Adipocyte (in vitro differentiated cells): ENCODE measurements at regions not wholly inside any gene's neighbourhood (a gene's known extent, or its start where the extent isn't known, plus 50 kb on each side); places are given as distances from the start of the nearest gene placed in this dataset.
A peak's percentile ranks its signal among the peaks of the same experiment; 100 is the strongest.

ENCODE experiments used
- DNase-seq: peaks from one replicate; pipeline ENCODE4 v3.0.0-alpha.2; 2015; ENCODE audit warnings: low read depth
- H3K27me3 ChIP-seq: replicated peaks from 2 replicates; pipeline ENCODE4 v1.7.0; 2013; ENCODE audit warnings: mild to moderate bottlenecking, low read length, moderate library complexity; ENCODE audit not compliant: control insufficient read depth, insufficient read depth
- H3K36me3 ChIP-seq: 2 replicates; pipeline ENCODE4 v1.7.0; 2013; ENCODE audit warnings: low read length, mild to moderate bottlenecking, moderate library complexity; ENCODE audit not compliant: control insufficient read depth, insufficient read depth, severe bottlenecking
- H3K4me1 ChIP-seq: 2 replicates; pipeline ENCODE4 v1.7.0; 2013; ENCODE audit warnings: mild to moderate bottlenecking, low read length, moderate library complexity; ENCODE audit not compliant: control insufficient read depth, insufficient read depth
- H3K4me3 ChIP-seq: 2 replicates; pipeline ENCODE4 v1.7.0; 2013; ENCODE audit warnings: mild to moderate bottlenecking, low read length, moderate library complexity
- H3K9ac ChIP-seq: 2 replicates; pipeline ENCODE4 v1.7.0; 2013; ENCODE audit warnings: mild to moderate bottlenecking, low read length, moderate library complexity
- H3K9me3 ChIP-seq: 2 replicates; pipeline ENCODE4 v1.7.0; 2013; ENCODE audit warnings: mild to moderate bottlenecking, low read length, moderate library complexity; ENCODE audit not compliant: control insufficient read depth

- H3K27me3 ChIP-seq: no peaks in the 10 kb centered on the region
- DNase-seq: no peak
- no peaks in the 10 kb centered on the region for H3K36me3 ChIP-seq
- H3K4me3 ChIP-seq: no peak overlapping the region
- H3K4me1 ChIP-seq: no peaks in the 10 kb centered on the region
- H3K9ac ChIP-seq: no peak overlapping the region
- H3K9me3 ChIP-seq: no peaks in the 10 kb centered on the region
Measured at GRCh38 chr12:40474630-40475029, 217.6 kb upstream of the CNTN1 start.

- Histone ChIP-seq H3K9ac (no peak overlapping the region), H3K9me3 (no peaks in the 10 kb centered on the region), H3K27me3 (peaks cover 3% of the 10 kb centered on the region), H3K36me3 (no peaks in the 10 kb centered on the region), H3K4me3 (no peak overlapping the region), H3K4me1 (no peaks in the 10 kb centered on the region)
- no peak for DNase-seq
Measured at GRCh38 chr12:40499856-40500255, 192.4 kb upstream of the CNTN1 start.

GRCh38 chr12:40502322-40502721 is 189.9 kb upstream of the CNTN1 start:
- no peaks in the 10 kb centered on the region for H3K4me1 ChIP-seq
- no peak overlapping the region for H3K4me3 ChIP-seq
- H3K27me3 ChIP-seq: peaks cover 3% of the 10 kb centered on the region
- peaks cover 5% of the 10 kb centered on the region for H3K9me3 ChIP-seq
- no peak overlapping the region for H3K9ac ChIP-seq
- no peak for DNase-seq
- no peaks in the 10 kb centered on the region for H3K36me3 ChIP-seq

- no peaks in the 10 kb centered on the region for H3K4me1 ChIP-seq
- H3K9ac ChIP-seq: no peak overlapping the region
- no peak for DNase-seq
- no peak overlapping the region for H3K4me3 ChIP-seq
- H3K9me3 ChIP-seq: peaks cover 5% of the 10 kb centered on the region
- peaks cover 3% of the 10 kb centered on the region for H3K27me3 ChIP-seq
- H3K36me3 ChIP-seq: no peaks in the 10 kb centered on the region
Measured at GRCh38 chr12:40505327-40505726, 186.9 kb upstream of the CNTN1 start.

GRCh38 chr12:40508421-40508820 is 183.8 kb upstream of the CNTN1 start:
- DNase-seq: no peak
- Histone ChIP-seq H3K9ac (no peak overlapping the region), H3K36me3 (no peaks in the 10 kb centered on the region), H3K4me1 (no peaks in the 10 kb centered on the region), H3K9me3 (peaks cover 5% of the 10 kb centered on the region), H3K27me3 (peaks cover 2% of the 10 kb centered on the region), H3K4me3 (no peak overlapping the region)

- no peak overlapping the region for H3K4me3 ChIP-seq
- no peaks in the 10 kb centered on the region for H3K4me1 ChIP-seq
- no peaks in the 10 kb centered on the region for H3K27me3 ChIP-seq
- no peaks in the 10 kb centered on the region for H3K36me3 ChIP-seq
- peaks cover 2% of the 10 kb centered on the region for H3K9me3 ChIP-seq
- DNase-seq: no peak
- no peak overlapping the region for H3K9ac ChIP-seq
Measured at GRCh38 chr12:40511341-40511740, 180.9 kb upstream of the CNTN1 start.

GRCh38 chr12:40515041-40515816 is 177.0 kb upstream of the CNTN1 start:
- H3K27me3 ChIP-seq: no peaks in the 10 kb centered on the region
- no peaks in the 10 kb centered on the region for H3K9me3 ChIP-seq
- no peak overlapping the region for H3K9ac ChIP-seq
- H3K4me1 ChIP-seq: no peaks in the 10 kb centered on the region
- no peak overlapping the region for H3K4me3 ChIP-seq
- peak; percentile 7 for DNase-seq
- no peaks in the 10 kb centered on the region for H3K36me3 ChIP-seq

- no peak for DNase-seq
Measured at GRCh38 chr12:40522837-40523236, 169.4 kb upstream of the CNTN1 start.

GRCh38 chr12:40525054-40525453 is 167.2 kb upstream of the CNTN1 start:
- H3K9me3 ChIP-seq: no peaks in the 10 kb centered on the region
- no peaks in the 10 kb centered on the region for H3K4me1 ChIP-seq
- H3K9ac ChIP-seq: no peak overlapping the region
- no peaks in the 10 kb centered on the region for H3K36me3 ChIP-seq
- peaks cover 3% of the 10 kb centered on the region for H3K27me3 ChIP-seq
- DNase-seq: no peak
- H3K4me3 ChIP-seq: no peak overlapping the region

More at GRCh38 chr12:40522837-40523236, 169.4 kb upstream of the CNTN1 start:
- Histone ChIP-seq H3K9ac (no peak overlapping the region), H3K9me3 (no peaks in the 10 kb centered on the region), H3K4me1 (no peaks in the 10 kb centered on the region), H3K27me3 (peaks cover 3% of the 10 kb centered on the region), H3K36me3 (no peaks in the 10 kb centered on the region), H3K4me3 (no peak overlapping the region)

- H3K27me3 ChIP-seq: no peaks in the 10 kb centered on the region
- no peak for DNase-seq
- H3K4me1 ChIP-seq: no peaks in the 10 kb centered on the region
- peaks cover 19% of the 10 kb centered on the region for H3K9me3 ChIP-seq
- no peak overlapping the region for H3K4me3 ChIP-seq
- no peak overlapping the region for H3K9ac ChIP-seq
- H3K36me3 ChIP-seq: no peaks in the 10 kb centered on the region
Measured at GRCh38 chr12:40534828-40535227, 157.4 kb upstream of the CNTN1 start.

GRCh38 chr12:40551466-40551865 is 140.8 kb upstream of the CNTN1 start:
- H3K9me3 ChIP-seq: peaks cover 6% of the 10 kb centered on the region
- no peaks in the 10 kb centered on the region for H3K36me3 ChIP-seq
- H3K27me3 ChIP-seq: no peaks in the 10 kb centered on the region
- H3K4me3 ChIP-seq: no peak overlapping the region
- no peak for DNase-seq
- no peak overlapping the region for H3K9ac ChIP-seq
- peaks cover 17% of the 10 kb centered on the region for H3K4me1 ChIP-seq

- Histone ChIP-seq H3K9ac (no peak overlapping the region), H3K4me3 (no peak overlapping the region), H3K4me1 (peaks cover 17% of the 10 kb centered on the region), H3K9me3 (peaks cover 6% of the 10 kb centered on the region), H3K27me3 (no peaks in the 10 kb centered on the region), H3K36me3 (no peaks in the 10 kb centered on the region)
- no peak for DNase-seq
Measured at GRCh38 chr12:40552868-40553267, 139.4 kb upstream of the CNTN1 start.
